ENCODE measurements at regions not wholly inside any gene's neighbourhood (a gene's known extent, or its start where the extent isn't known, plus 50 kb on each side); places are given as distances from the start of the nearest gene placed in this dataset.

DNA sequence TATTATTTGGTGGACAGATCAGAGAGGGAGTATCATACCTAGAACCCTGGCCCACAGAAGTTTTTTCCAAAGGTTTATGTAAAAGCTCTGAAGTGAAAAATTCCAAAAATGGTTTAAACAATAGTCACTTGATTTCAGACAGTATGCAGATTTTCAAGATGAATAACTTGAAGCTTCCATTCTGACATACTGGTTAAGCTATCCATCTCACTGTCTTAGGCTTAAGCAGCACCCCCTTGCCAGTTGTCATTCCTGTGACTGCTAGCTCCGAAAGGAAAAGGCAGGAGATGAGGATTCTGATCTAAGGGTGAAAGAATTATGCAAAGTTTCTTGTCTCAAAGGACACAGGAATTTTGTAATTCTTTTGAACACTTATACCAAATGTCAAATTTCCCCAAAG, 337.5 kb upstream of the THBS1 start:
- ChIA-PET POLR2A (interaction anchor here (0.6 kb wide), 1 partner anchor 29 kb away, joined by 4 read pairs; no protein-coding TSS in a partner anchor), CTCF (no interaction called here)
- no peaks in the 10 kb centered on the region for H3K27me3 ChIP-seq (ENCODE audit: control insufficient read depth, insufficient read depth, low read length)
- H3K4me1 ChIP-seq (ENCODE audit: control insufficient read depth, insufficient read depth, low read length) = no peaks in the 10 kb centered on the region
- in situ Hi-C loops (cut with HindIII; ENCODE audit: low pct_unique_long_range_greater_than_20kb, low sequenced_read_pairs) (no loop called here), intact Hi-C loops (cut with micrococcal nuclease; ENCODE audit: unreplicated experiment) (no loop called here)
- BruUV-seq (replicated peaks) = no TSS peak
- ATAC-seq = no peak
- no peaks in the 10 kb centered on the region; the same call in 1 of the 2 replicates for H3K9me3 ChIP-seq (ENCODE audit: control insufficient read depth, insufficient read depth, low read depth, low read length)
- no peak for DNase-seq (ENCODE audit: low read depth, low spot score)
- H3K27ac ChIP-seq (ENCODE audit: low read length) = no peak overlapping the region
- H3K36me3 ChIP-seq (ENCODE audit: control insufficient read depth, insufficient read depth, low read length) = no peaks in the 10 kb centered on the region
- TF ChIP-seq, protein P1, sequence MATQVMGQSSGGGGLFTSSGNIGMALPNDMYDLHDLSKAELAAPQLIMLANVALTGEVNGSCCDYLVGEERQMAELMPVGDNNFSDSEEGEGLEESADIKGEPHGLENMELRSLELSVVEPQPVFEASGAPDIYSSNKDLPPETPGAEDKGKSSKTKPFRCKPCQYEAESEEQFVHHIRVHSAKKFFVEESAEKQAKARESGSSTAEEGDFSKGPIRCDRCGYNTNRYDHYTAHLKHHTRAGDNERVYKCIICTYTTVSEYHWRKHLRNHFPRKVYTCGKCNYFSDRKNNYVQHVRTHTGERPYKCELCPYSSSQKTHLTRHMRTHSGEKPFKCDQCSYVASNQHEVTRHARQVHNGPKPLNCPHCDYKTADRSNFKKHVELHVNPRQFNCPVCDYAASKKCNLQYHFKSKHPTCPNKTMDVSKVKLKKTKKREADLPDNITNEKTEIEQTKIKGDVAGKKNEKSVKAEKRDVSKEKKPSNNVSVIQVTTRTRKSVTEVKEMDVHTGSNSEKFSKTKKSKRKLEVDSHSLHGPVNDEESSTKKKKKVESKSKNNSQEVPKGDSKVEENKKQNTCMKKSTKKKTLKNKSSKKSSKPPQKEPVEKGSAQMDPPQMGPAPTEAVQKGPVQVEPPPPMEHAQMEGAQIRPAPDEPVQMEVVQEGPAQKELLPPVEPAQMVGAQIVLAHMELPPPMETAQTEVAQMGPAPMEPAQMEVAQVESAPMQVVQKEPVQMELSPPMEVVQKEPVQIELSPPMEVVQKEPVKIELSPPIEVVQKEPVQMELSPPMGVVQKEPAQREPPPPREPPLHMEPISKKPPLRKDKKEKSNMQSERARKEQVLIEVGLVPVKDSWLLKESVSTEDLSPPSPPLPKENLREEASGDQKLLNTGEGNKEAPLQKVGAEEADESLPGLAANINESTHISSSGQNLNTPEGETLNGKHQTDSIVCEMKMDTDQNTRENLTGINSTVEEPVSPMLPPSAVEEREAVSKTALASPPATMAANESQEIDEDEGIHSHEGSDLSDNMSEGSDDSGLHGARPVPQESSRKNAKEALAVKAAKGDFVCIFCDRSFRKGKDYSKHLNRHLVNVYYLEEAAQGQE (IDR thresholded peaks at IDR 0.05; ENCODE audit: insufficient read depth in 1 of 2, low read depth in 2 of 2, low read length in 1 of 2) = no peak
- TF ChIP-seq POLR2AphosphoS5 (IDR thresholded peaks at IDR 0.05; ENCODE audit: low read depth, low read length) = no peak
- TF ChIP-seq, protein P2, sequence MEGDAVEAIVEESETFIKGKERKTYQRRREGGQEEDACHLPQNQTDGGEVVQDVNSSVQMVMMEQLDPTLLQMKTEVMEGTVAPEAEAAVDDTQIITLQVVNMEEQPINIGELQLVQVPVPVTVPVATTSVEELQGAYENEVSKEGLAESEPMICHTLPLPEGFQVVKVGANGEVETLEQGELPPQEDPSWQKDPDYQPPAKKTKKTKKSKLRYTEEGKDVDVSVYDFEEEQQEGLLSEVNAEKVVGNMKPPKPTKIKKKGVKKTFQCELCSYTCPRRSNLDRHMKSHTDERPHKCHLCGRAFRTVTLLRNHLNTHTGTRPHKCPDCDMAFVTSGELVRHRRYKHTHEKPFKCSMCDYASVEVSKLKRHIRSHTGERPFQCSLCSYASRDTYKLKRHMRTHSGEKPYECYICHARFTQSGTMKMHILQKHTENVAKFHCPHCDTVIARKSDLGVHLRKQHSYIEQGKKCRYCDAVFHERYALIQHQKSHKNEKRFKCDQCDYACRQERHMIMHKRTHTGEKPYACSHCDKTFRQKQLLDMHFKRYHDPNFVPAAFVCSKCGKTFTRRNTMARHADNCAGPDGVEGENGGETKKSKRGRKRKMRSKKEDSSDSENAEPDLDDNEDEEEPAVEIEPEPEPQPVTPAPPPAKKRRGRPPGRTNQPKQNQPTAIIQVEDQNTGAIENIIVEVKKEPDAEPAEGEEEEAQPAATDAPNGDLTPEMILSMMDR (IDR thresholded peaks at IDR 0.05) = no peak
- TF ChIP-seq SIN3A (IDR thresholded peaks at IDR 0.05; ENCODE audit: borderline replicate concordance, insufficient read depth, low read depth, low read length) = no peak
- no peak for TF ChIP-seq TCF7L2 (IDR thresholded peaks at IDR 0.05; ENCODE audit: low read depth, low read length)
- H3K4me3 ChIP-seq (ENCODE audit: low read depth in 2 of 2, low read length in 2 of 2) = no peak overlapping the region

DNA sequence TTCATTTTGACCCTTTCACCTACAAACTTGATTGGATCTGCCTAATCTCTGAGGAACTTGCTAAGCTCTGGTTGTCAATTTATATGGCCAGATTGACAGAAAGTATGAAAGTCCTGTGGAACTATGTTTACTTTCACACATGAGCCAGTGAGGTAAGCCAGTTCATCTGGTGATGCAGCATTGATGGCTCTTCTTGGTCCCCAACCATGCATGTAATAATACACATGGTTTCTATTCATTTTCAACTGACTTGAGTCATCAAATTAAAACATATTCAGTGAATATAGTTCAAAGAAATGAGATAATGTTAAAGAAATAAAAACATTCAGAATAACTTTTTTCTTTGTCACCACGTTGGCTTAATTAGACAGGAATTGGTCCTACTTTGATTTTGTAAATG, 336.1 kb upstream of the THBS1 start:
- TF ChIP-seq, protein P1 (IDR thresholded peaks at IDR 0.05; ENCODE audit: insufficient read depth in 1 of 2, low read depth in 2 of 2, low read length in 1 of 2) = no peak
- TF ChIP-seq, protein P2 (IDR thresholded peaks at IDR 0.05) = no peak
- no peak for TF ChIP-seq POLR2AphosphoS5 (IDR thresholded peaks at IDR 0.05; ENCODE audit: low read depth, low read length)
- TF ChIP-seq TCF7L2 (IDR thresholded peaks at IDR 0.05; ENCODE audit: low read depth, low read length) = no peak
- no peak for TF ChIP-seq SIN3A (IDR thresholded peaks at IDR 0.05; ENCODE audit: borderline replicate concordance, insufficient read depth, low read depth, low read length)
- intact Hi-C loops (cut with micrococcal nuclease; ENCODE audit: unreplicated experiment) = no loop called here
- ChIA-PET POLR2A (no interaction called here), CTCF (no interaction called here)
- BruUV-seq (replicated peaks) = no TSS peak
- H3K36me3 ChIP-seq (ENCODE audit: control insufficient read depth, insufficient read depth, low read length) = no peaks in the 10 kb centered on the region
- no peaks in the 10 kb centered on the region for H3K4me1 ChIP-seq (ENCODE audit: control insufficient read depth, insufficient read depth, low read length)
- DNase-seq (ENCODE audit: low read depth, low spot score) (no peak), ATAC-seq (no peak)
- H3K9me3 ChIP-seq (ENCODE audit: control insufficient read depth, insufficient read depth, low read depth, low read length) = no peaks in the 10 kb centered on the region; the same call in 1 of the 2 replicates
- H3K27me3 ChIP-seq (ENCODE audit: control insufficient read depth, insufficient read depth, low read length) = no peaks in the 10 kb centered on the region
- in situ Hi-C loops (cut with HindIII; ENCODE audit: low pct_unique_long_range_greater_than_20kb, low sequenced_read_pairs) = no loop called here
- no peak overlapping the region for H3K27ac ChIP-seq (ENCODE audit: low read length)
- no peak overlapping the region for H3K4me3 ChIP-seq (ENCODE audit: low read depth in 2 of 2, low read length in 2 of 2)

Data from Panc1 (cell line).